Transverse colon (tissue), 4 donors: ENCODE measurements at regions not wholly inside any gene's neighbourhood (a gene's known extent, or its start where the extent isn't known, plus 50 kb on each side); places are given as distances from the start of the nearest gene placed in this dataset.

Experiments
- CTCF ChIP-seq, 5 experiments: fragments of 200-600 bp in 3 of 5; fragments of 450-650 bp in 2 of 5; sonication (generic) in 3 of 5; IDR thresholded peaks; 1 replicate in 2 of 5; 2 replicates in 3 of 5; pipeline ENCODE4 v1.5.1; 2016 to 2017; ENCODE audit warnings: antibody characterized with exemption in 5 of 5, inconsistent platforms in 3 of 5, mild to moderate bottlenecking in 2 of 5, moderate library complexity in 1 of 5
- EP300 ChIP-seq: sonication (generic); formaldehyde crosslinking; IDR thresholded peaks from one replicate; pipeline ENCODE4 v1.6.1; 2017; ENCODE audit warnings: antibody characterized with exemption, low read depth
- POLR2A ChIP-seq: fragments of 450-650 bp; IDR thresholded peaks from one replicate; pipeline ENCODE4 v1.6.1; 2016; ENCODE audit warnings: antibody characterized with exemption, mild to moderate bottlenecking, moderate library complexity
- POLR2AphosphoS5 ChIP-seq, 3 donors: sonication (generic); formaldehyde crosslinking; IDR thresholded peaks; one replicate each; pipeline ENCODE4 v1.6.1; 2016; ENCODE audit warnings: antibody characterized with exemption in 3 of 3

- no peak for TF ChIP-seq EP300
- no peak for TF ChIP-seq CTCF (IDR thresholded peaks at IDR 0.05)
- no peak for TF ChIP-seq POLR2AphosphoS5 (IDR thresholded peaks at IDR 0.05)
- no peak for TF ChIP-seq POLR2A
Observed at GRCh38 chr5:158100373-158100888, 241.5 kb upstream of the CLINT1 start.
